ENCODE measurements at regions not wholly inside any gene's neighbourhood (a gene's known extent, or its start where the extent isn't known, plus 50 kb on each side); places are given as distances from the start of the nearest gene placed in this dataset.

DNA sequence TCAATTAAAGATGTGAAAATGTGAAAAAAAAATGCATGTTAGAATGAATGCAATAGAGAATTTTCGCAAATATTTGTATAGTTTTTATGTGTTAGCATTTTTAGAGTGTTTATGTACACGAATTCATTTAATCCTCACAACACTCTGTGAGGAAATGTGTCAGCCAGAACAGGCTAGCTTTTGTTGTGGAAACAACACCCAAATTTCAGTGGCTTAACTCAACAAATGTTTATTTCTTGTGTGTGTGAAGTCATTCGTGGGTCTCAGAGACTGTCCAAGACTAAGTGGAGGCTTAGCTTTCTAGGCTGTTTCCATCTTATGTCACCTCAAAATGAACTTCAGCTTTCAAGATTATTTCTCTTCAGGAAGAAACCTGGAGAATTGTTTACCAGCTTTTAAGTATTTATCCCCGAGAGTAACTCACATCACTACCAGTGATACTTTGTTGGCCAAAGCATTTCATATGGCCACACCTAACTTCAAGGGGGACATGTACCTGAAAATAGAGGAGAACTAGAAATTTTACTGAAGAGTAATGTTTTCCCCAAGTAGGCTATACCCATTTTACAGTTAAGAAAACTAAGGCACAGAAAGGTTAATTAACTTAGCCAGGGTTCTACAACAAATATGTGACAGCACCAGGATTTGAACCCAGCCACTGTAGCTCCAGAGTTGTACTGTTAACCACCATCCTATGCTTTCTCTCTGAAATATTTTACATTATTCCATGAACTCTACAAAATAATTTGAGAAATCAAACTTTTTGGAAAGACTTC, 306.1 kb downstream of the QKI start:
- Histone ChIP-seq H3K27ac (no peak overlapping the region), H3K27me3 (no peaks in the 10 kb centered on the region), H3K36me3 (no peaks in the 10 kb centered on the region), H3K4me3 (no peak overlapping the region), H3K4me1 (no peaks in the 10 kb centered on the region), H3K9me3 (no peaks in the 10 kb centered on the region)
- DNase-seq = no peak
- TF ChIP-seq POLR2AphosphoS5 (IDR thresholded peaks at IDR 0.05) = no peak
- TF ChIP-seq, protein P1, sequence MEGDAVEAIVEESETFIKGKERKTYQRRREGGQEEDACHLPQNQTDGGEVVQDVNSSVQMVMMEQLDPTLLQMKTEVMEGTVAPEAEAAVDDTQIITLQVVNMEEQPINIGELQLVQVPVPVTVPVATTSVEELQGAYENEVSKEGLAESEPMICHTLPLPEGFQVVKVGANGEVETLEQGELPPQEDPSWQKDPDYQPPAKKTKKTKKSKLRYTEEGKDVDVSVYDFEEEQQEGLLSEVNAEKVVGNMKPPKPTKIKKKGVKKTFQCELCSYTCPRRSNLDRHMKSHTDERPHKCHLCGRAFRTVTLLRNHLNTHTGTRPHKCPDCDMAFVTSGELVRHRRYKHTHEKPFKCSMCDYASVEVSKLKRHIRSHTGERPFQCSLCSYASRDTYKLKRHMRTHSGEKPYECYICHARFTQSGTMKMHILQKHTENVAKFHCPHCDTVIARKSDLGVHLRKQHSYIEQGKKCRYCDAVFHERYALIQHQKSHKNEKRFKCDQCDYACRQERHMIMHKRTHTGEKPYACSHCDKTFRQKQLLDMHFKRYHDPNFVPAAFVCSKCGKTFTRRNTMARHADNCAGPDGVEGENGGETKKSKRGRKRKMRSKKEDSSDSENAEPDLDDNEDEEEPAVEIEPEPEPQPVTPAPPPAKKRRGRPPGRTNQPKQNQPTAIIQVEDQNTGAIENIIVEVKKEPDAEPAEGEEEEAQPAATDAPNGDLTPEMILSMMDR (IDR thresholded peaks at IDR 0.05) = no peak
- WGBS, 2 donors (ENCODE audit: low coverage in 1 of 2) = 63 to 68% methylated on average over 3 to 4 of the region's 4 CpGs
- intact Hi-C loops (cut with DNase I; ENCODE audit: low total_unique reads) (no loop called here), in situ Hi-C loops (cut with MboI; ENCODE audit: low pct_ligation_motif_present in 1 of 4, low pct_unique_long_range_greater_than_20kb in 1 of 4, low sequenced_read_pairs in 3 of 4) (no loop called here)

DNA sequence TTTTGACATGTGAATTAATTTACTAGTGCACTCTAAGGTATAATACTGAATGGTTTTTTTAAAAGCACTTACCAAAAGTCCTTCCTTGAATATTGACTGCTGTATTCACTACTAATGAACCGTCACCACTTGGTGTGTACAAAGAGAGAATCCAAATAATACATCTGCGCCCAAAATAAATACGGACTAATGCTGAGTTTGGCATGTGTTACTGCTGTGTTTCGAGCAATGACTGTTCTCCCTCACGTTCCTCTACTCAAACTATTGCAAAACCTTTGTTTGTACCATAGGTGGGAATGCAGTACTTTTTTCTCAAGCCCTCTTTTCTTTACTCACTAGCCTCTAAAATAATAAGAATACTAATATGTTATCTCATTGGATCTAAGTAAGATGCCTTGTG, 305.5 kb downstream of the QKI start:
- Histone ChIP-seq H3K27me3 (no peaks in the 10 kb centered on the region), H3K27ac (no peak overlapping the region), H3K4me1 (no peaks in the 10 kb centered on the region), H3K9me3 (no peaks in the 10 kb centered on the region), H3K4me3 (no peak overlapping the region), H3K36me3 (no peaks in the 10 kb centered on the region)
- WGBS, 2 donors (ENCODE audit: low coverage in 1 of 2) = 77 to 81% methylated on average over 5 of the region's 5 CpGs
- no peak for DNase-seq
- no peak for TF ChIP-seq POLR2A (IDR thresholded peaks at IDR 0.05)
- TF ChIP-seq POLR2AphosphoS5 (IDR thresholded peaks at IDR 0.05) = no peak
- TF ChIP-seq, protein P1 (IDR thresholded peaks at IDR 0.05) = no peak
- TF ChIP-seq EP300 (IDR thresholded peaks at IDR 0.05; ENCODE audit: low read depth) = no peak
- intact Hi-C loops (cut with DNase I; ENCODE audit: low total_unique reads) = no loop called here
- in situ Hi-C loops (cut with MboI; ENCODE audit: low pct_ligation_motif_present in 1 of 4, low pct_unique_long_range_greater_than_20kb in 1 of 4, low sequenced_read_pairs in 3 of 4) = no loop called here

DNA sequence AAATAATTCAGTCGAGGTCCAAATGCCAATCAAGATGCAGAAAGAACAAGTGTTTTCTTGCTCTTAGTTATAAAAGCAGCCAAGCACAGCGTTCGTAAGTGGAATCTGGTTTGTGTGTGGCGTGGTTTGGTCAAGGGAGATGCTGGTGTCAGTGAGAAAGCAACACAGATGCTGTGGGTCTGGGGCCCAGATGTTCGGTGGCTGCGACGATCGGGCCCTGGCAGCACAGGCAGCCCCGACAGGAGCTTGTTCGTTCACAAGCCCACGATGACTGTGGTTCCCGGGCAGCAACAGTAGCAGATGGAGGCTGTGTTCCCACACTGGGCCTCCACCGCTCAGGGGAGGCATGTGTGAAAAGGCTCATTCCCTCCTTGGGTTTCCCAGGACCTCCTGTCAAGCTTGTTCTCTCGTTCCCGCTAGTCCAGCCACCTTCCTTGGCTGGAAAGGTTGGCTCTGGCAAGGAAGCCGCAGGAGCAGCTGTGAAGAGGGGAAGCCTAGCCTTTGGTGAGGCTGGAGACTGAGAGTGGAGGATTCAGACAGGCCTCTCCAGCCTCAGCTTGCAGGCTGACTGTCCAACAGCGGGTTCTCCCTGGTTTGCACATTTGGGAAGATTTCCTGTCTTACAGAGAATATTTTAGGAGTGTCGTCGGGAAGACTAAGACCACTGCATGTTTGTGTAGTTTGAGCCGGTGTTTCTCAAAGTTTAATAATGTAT, 304.7 kb downstream of the QKI start:
- H3K27me3 ChIP-seq = no peaks in the 10 kb centered on the region
- H3K4me1 ChIP-seq = no peaks in the 10 kb centered on the region
- in situ Hi-C loops (cut with MboI; ENCODE audit: low pct_ligation_motif_present in 1 of 4, low pct_unique_long_range_greater_than_20kb in 1 of 4, low sequenced_read_pairs in 3 of 4) (no loop called here), intact Hi-C loops (cut with DNase I; ENCODE audit: low total_unique reads) (no loop called here)
- no peak overlapping the region for H3K4me3 ChIP-seq
- no peaks in the 10 kb centered on the region for H3K36me3 ChIP-seq
- DNase-seq = no peak
- no peaks in the 10 kb centered on the region for H3K9me3 ChIP-seq
- WGBS, 2 donors (ENCODE audit: low coverage in 1 of 2) = 82 to 86% methylated on average over 7 to 20 of the region's 20 CpGs
- H3K27ac ChIP-seq = no peak overlapping the region
- TF ChIP-seq POLR2A (IDR thresholded peaks at IDR 0.05) = no peak
- TF ChIP-seq, protein P1 (IDR thresholded peaks at IDR 0.05) = no peak
- TF ChIP-seq EP300 (IDR thresholded peaks at IDR 0.05; ENCODE audit: low read depth) = no peak
- TF ChIP-seq POLR2AphosphoS5 (IDR thresholded peaks at IDR 0.05) = no peak

DNA sequence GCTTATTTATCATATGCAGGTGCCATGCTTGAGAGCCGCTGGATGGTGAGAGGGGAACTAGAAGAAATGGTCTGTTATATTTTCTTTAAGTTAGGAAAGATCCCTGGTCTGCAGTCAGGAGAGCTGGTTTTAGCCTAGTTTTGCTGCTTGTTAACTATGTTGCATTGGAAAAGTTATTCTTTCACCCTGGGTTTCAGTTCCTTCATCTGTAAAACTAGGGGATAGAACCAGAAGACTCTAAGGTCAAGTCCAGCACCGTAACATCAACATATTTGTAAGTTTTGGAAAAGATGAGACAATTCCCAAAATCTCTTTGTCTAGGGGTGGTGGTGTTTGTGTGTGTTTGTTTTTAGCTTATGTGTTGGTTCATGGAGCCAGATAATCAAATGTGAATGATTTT, 304.0 kb downstream of the QKI start:
- TF ChIP-seq POLR2AphosphoS5 (IDR thresholded peaks at IDR 0.05) (no peak), POLR2A (IDR thresholded peaks at IDR 0.05) (no peak), EP300 (IDR thresholded peaks at IDR 0.05; ENCODE audit: low read depth) (no peak)
- TF ChIP-seq, protein P1 (IDR thresholded peaks at IDR 0.05) = no peak
- Histone ChIP-seq H3K27ac (no peak overlapping the region), H3K4me1 (no peaks in the 10 kb centered on the region), H3K9me3 (no peaks in the 10 kb centered on the region), H3K36me3 (no peaks in the 10 kb centered on the region), H3K27me3 (no peaks in the 10 kb centered on the region), H3K4me3 (no peak overlapping the region)
- no peak for DNase-seq
- intact Hi-C loops (cut with DNase I; ENCODE audit: low total_unique reads) = no loop called here
- 67 to 75% methylated on average over 1 to 2 of the region's 2 CpGs for WGBS, 2 donors (ENCODE audit: low coverage in 1 of 2)
- in situ Hi-C loops (cut with MboI; ENCODE audit: low pct_ligation_motif_present in 1 of 4, low pct_unique_long_range_greater_than_20kb in 1 of 4, low sequenced_read_pairs in 3 of 4) = no loop called here
